Keratinocyte (primary cell): ENCODE measurements at regions not wholly inside any gene's neighbourhood (a gene's known extent, or its start where the extent isn't known, plus 50 kb on each side); places are given as distances from the start of the nearest gene placed in this dataset.

Source experiments
- CTCF ChIP-seq, 3 experiments: IDR thresholded peaks in 1 of 3; conservative IDR thresholded peaks in 1 of 3; optimal IDR thresholded peaks in 1 of 3; 2 replicates in 2 of 3; 3 replicates in 1 of 3; pipeline versions ENCODE3 to v1.5.1; 2011; ENCODE audit warnings: low read length in 3 of 3, mild to moderate bottlenecking in 3 of 3, moderate library complexity in 2 of 3, control low read depth in 1 of 3, inconsistent platforms in 1 of 3; ENCODE audit not compliant: insufficient read depth in 2 of 3; ENCODE audit errors: extremely low read depth in 1 of 3
- EZH2 ChIP-seq: IDR thresholded peaks from one replicate; pipeline ENCODE4 v1.6.1; 2012; ENCODE audit warnings: inconsistent platforms, mild to moderate bottlenecking, low read length, moderate library complexity

- TF ChIP-seq CTCF (optimal IDR thresholded peaks at IDR 0.05 in 1 of 3, IDR thresholded peaks at IDR 0.05 in 1 of 3, conservative IDR thresholded peaks at IDR 0.05 in 1 of 3; ENCODE audit: extremely low read depth in 1 of 3, insufficient read depth in 2 of 3, low read length in 3 of 3), result no peak
- TF ChIP-seq EZH2, result no peak
Measured at GRCh38 chr10:27440021-27440420, 64.1 kb upstream of the RAB18 start.
